GM21381 (cell line): ENCODE measurements at regions not wholly inside any gene's neighbourhood (a gene's known extent, or its start where the extent isn't known, plus 50 kb on each side); places are given as distances from the start of the nearest gene placed in this dataset.
A peak's percentile ranks its signal among the peaks of the same experiment; 100 is the strongest.

Source experiments
- ATAC-seq: cut with Tn5 transposase; IDR thresholded peaks from one replicate; pipeline ENCODE4 v1.9.1; 2021; ENCODE audit warnings: mild to moderate bottlenecking, moderate library complexity; ENCODE audit not compliant: unreplicated experiment

DNA sequence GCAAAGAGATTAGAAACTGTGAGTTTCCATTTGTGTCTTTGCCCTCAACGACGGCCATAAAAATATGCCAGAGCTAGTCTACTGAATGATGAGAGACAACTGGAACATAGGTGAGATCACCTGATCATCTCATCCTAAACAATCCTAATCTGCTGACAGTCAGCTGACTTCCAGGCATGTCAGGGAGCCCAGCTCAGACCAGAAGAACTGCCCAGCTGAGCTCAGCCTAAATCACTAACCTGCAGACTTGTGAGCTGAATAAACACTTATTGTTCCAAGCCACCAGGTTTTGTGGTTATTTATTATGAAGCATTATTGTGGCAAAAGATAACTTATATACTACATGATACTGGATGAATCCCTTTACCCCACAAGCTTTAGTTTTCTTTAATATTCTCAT is 118.9 kb upstream of the PLEKHG7 start:
- no peak for ATAC-seq

DNA sequence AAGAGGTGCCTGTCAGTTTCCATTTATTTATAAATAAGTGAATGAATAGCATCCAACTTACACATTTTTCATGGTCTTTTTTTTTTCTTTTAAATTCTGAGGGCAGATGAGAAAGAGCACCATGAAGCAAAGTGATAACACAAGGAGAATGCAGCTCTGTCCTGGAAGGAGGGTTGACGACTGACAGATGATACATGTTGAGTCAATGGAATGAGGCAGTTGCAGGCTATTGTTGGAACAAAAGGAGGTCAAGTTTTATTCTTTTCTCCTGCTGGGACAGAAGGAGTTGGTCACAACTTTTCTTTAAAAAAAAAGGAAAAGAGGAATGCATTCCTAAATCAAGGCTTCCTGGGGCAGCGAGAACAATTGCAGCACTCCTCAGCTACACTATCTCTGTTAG is 119.9 kb upstream of the PLEKHG7 start:
- ATAC-seq = no peak

DNA sequence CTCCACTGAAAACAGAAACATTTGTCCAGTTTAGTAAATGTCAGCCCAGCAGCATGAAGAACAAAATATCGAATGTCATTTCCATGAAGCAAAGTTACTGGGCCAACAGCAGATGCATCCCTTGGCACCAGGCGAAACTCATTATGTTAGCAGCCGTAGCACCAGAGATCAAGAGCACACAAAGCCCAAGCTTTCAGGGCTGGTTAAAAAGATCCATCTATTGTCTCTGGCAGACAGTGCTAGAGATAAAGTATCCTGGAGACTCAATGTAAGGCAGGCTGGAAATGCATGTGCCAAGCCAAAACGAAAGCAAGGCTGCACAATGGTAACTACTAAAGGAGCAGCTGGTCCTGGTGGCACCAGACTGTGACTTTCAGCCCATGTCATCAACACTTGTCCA is 120.3 kb upstream of the PLEKHG7 start:
- ATAC-seq = no peak

DNA sequence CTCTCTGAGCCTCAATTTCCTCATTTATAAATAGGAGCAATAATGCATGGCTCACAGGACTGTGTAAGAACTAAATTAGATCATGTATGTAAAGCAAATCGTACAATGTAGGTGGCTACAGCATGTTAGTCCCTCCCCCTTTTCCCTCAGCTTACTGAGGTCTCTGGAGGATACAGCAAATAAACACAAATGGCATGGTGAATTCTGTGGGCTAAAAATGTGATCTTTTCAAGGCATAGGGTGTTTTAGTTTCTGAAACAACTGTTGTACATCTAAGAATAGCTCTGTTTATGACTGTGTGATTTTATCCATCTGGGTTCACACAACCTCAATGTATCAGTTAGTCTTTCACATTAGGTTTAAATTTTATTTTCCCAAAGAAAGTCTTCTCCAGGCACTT is 121.2 kb upstream of the PLEKHG7 start:
- ATAC-seq = no peak

DNA sequence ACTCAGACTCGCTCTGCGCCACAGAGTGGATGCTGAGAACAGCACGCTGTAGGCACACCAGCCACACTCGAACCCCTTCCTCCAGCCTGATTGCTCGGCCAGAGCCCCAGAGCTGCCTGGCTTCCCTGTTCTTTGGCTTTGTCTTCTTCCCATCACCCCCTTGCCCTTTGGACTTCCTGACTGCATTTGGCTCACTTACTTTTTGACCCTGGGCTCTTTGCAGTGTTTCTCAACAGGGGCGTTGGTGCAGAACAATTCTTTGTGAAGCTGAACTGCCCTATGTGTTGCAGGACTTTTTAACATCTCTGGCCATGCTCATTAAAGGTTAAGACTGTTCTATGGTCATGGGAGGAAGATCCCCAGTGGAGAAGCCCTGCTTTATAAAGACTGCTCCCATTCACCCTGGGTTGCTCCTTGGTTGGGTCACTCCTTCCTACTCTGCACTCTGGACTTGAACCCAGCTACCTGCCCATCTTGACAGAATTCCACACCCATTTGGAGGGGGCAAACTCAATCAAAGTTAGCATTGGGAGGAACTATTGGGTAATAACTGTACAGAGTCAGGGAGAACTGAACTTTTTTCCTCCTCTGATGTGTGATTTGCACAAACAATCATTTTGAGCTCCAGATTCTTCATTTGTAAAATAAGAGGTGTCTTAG is 127.7 kb upstream of the PLEKHG7 start:
- no peak for ATAC-seq

DNA sequence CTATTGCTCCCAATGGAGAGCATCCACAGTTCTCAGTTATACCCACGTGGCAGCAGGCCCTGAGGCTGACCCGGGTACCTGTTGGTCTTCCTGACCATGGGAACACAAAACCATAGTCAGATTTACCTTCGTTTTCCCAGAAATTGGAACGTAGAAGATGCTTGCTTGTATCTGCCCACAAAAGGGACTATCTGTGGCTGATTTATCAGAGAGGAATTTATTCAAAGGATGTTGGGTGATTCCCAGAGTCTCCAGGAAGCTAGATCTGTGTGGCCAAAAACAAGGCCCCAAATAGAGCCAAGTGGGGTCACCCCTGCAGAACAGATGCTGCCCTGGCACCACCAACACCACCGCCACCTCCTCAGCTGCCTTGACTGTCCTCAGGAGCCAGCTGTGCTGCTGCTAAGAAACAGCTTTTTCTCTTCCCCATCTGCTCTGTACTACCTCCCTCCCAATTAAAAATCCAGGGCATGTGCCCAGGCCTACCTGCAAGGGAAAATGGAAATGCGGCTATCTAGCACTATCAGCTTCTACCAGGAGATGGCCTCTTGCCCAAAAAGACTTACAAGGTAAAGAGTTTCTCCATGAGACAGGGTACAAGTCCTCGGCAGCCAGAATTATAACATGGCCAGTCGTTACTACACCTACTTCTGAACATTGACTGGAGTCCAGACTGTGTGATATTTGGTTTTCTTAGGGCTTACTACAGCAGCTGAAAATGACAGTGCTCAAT is 128.6 kb upstream of the PLEKHG7 start:
- no peak for ATAC-seq

DNA sequence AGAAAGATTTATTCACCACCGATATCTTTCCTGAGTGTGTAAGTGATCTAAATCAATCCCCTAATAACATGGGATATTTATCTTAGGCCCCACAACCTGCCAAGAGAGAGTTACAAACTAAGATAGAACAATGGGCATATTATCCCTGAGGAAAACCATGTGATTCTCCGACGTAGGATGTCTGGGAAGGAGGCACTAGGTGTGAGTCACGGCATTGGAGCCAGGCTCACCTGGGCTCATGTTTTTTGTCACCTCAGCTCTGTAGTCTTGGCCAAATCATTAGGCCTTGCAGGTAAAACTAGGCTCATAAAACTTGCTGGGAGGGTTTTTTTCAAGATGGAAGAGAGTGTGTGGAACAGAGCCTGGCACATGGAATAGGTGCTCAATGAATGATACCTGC is 129.7 kb upstream of the PLEKHG7 start:
- no peak for ATAC-seq

DNA sequence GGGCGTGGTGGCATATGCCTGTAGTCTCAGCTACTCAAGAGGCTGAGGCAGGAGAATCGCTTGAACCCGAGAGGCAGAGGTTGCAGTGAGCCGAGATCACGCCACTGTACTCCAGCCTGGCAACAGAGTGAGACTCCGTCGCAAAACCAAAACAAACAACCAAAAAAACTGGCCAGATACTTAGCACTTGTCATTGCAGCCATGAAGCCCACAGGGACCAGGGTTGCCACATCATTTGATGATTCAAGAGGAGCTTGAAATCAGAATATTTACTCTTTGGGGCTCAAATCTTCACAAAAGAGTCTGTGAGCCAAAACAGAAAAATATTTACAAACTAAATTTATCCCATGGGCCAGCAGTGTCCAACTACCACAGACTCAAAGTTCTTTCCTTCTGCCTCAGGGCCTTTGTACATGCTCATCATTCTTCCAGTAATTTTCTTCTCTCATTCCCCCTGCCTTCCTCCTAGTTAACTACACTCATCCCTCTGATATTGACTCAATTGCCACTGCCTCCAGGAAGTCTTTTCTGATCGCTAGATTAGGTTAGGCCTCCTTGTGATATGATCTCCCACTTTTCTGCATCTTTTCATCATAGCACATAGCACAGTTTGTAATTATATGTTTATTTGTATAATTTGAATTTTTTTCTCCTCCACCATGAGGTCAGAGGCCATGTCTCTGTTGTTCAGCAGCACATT is 130.8 kb upstream of the PLEKHG7 start:
- no peak for ATAC-seq

DNA sequence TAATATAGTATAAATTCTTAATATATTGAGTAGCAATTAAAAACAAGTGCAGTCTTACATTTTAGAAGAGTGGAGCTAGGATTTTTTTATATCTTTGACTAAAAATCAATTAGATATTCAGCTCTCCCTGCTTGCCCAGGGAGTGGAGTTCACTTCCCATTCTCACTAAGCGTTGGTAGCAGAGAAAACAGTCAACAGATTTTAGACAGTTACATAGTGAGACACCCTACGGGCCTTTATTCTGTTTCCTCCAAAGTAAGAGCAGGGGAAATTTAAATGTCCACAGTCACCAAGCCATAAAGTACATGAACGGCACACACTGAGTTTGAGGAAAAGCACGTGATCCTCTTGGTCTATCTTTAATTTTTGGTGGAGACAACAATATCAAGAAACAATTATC is 131.6 kb upstream of the PLEKHG7 start:
- no peak for ATAC-seq

DNA sequence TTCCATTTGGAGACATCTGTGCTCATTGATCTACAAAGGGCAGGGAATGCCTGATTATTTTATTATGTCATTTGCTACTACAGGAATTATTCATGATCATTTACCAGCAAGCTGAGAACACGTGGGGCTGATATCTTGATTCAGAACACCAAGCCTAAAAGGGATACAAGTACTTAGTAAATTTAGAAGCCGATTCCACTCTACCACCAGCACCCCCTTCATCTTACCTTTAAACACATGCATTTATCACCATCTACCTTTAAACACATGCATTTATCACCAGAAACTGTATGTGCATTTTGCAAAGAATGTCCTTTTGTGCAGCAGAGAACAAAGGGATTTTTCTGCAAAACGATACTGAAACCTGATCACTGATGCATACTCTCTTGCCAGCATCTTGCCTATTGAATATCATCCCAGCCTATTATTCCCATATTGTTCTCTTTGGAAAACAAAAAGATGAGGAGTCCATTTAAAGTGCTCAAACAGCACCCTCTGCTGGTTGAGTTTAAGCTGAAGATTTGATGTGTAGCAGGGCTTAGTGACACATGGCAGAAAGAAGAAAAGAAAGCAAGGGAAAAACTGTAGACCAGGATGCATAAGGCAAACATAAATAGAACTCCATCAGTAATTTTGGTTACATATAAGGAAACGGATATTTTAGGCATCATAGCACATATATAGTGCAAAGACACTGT is 132.6 kb upstream of the PLEKHG7 start:
- peak; percentile 87 for ATAC-seq

DNA sequence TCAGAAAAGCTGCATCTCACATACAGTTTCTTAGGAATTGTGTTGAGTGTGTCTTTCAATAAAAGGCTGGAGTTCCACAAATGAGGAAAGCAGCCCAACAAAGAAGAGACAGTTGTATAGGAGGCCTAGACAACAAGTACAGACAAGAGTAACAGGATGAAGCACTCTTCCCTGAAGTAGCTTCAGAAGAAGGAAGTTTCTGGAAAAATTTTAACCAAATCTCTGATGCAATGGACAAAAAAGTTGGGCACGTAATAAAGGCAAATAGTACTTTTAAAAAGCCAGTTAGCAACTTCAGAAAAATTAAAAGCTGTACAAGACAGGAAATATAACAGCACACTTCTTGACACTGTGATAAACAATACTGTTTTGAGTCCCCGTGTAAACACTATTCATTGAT is 134.1 kb upstream of the PLEKHG7 start:
- no peak for ATAC-seq

DNA sequence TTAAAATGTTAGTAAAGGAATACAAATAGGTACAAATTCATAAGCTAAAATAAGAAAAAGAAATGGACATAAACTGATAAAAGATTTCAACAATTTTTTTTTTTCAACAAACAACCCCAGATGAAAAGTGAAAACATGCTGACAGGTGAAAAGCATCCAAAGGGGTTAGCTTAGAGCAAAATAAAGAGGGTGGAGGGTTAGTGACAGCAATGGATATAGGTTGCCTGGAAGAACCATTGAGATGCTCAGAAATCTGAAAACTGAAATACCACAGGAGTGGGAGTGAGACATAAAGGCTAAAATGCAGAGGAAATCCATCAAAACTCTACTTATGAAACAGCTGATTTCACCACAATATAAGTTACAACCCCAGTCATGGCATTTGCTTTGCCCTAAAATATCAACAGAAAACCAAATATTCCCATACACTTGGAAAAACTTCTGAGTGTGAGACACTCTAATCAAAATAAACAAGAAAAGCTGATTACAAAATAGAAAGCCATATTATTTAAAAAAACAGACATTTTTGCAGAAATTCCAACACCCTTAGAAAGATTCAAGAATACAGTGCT is 136.3 kb upstream of the PLEKHG7 start:
- no peak for ATAC-seq

DNA sequence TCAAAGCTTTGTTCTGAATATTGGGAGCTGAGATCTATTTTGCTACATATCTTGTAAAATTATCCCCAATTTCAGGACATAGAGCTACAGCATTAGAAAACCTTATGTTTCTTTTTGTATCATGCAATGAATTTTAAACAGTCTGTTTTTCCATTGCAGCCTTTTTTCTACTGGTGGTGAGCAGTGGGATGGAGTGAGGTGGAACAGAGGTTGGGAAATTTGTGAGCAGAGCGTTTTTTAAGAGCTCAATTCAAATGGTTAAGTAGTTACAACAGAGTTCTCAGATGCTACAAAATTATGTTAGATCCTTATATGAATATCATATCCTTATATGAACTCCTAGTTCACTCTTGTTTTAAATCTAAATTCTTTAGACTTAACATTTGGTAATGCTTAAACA is 139.0 kb upstream of the PLEKHG7 start:
- no peak for ATAC-seq

DNA sequence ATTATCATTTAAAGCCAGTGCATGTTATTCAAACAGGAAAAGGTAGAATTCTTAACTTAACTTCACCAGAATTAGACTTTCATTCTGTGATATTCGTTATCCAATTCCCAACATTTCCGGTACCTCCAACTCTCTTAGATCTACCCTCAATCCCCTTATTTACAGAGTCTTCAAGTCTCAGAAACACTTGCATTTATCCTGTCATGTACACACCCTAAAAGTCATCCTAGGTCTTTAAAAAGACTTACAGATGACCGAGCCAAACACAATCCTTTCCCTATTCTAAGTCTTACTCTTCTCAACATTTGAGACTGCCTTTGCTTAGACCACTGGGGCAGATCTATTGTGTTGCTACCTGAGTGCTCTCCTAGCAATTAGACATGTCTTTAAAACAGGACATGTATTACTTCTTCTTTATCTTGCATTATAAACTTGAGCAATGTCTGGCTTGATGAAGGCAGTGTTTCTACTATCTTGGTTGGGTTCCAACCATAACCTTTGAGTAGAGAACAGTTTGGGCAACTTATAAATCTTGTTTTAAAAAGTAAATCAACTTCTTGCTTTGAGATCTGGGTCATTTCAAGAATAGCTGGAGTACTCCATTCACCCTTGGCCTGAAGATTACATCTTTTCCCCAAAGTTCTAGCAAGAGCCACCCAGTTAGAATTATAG is 140.6 kb upstream of the PLEKHG7 start:
- ATAC-seq = no peak

DNA sequence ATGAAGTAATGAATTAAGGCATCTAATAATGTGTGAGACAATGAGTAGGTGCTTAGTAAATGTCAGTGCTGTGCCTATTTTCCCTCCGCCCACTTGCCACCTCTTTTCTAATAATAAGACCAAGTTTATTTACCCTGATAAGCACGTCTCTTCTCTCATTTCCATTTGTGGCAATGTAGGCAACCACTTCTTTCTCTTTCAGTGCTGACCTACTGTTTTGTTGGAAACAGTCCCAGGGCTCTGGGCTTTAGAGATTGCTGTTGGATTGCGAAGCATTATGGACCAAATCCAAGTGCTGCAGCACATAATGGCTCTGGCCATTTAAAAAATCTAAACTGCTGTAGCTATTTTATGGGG is 141.3 kb upstream of the PLEKHG7 start:
- ATAC-seq = no peak

DNA sequence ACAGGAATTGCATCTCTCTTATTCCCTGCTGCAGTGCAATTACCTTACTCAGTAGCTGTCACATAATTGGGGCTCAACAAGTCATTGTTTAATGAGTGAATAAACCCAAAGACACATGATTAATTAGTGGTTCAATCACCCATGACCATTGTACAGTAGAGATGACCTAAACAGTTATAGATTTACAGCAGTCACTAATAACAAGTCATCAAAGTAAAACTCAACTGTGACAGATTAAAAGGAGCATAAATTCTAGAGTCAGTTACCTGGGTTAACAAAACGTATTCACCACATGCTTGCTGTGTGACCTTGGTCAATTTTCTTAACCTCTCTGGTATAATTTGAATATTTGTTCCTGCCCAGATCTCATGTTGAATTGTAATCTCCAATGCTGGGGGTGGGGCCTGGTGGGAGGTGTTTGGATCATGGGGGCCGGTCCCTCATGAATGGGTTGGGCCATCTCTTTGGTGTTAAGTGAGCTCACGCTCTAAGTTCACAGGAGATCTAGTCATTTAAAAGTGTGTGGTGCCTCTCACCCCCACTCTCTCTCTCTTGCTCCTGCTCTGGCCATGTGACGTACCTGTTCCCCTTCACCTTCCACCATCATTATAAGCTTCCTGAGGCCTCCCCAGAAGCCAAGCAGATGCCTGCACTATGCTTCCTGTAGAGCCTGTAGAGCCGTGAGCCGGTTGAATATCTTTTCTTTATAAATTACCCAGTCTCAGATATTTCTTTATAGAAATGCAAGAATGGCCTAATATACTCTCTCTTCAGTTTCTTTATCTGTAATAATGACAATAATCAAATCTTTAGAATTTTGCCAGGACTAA is 141.9 kb upstream of the PLEKHG7 start:
- no peak for ATAC-seq

DNA sequence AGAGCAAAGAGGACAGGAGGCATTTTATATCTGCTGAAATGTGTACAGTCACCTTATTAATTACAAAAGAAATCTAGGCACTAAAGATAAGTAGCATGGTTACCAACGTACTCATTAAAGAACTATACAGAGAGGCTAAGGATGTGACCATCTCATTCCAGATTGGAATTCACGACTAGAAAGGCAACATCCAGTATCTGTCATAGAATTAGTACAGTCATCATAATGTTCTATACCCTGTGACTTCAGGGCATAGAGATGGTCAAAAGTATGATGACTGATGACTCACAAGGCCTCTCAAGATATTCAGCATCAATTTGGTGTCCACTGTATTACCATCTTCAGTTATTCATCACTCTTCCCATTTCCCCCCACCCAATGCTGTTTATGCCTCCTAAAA is 144.0 kb upstream of the PLEKHG7 start:
- no peak for ATAC-seq

DNA sequence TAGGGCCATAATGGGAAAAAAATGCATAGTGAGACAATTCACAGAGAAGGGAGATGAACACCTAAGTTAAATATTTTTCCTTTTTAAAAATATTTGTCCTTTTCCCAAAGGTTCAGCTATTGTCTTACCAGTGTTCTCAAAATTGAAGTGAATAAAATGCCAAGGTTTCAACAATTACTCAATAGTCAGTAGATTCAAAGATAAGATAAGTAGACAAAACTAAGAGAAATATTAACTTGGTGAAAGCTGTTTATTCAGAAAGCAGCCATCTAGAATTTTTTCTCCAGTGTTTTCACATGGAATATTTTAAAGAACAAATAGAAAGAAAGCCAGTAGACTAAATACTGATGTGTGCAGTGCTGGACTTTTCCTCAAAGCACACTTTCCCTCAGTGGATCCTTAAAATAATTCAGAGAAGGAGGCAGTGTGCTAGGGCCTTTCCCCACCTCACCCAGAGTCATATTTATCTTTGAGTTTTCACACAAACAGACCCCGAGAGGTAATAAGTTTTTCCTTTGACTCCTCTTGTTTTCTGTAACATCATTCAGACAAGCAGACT is 144.5 kb upstream of the PLEKHG7 start:
- ATAC-seq = no peak

DNA sequence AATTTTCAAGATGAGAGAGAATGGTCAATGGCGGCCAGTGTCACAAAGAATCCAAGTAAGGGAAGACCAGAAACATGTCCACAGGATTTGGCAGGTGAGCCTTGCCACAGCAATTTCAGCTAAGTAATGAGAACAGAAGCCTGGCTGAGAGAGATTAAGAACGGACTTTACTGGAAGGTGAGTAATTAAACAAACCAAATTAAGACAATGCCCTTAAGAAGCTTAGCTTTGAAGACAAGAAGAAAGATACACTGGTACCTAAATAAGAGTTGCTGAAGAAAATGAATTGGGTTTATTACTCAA is 145.4 kb upstream of the PLEKHG7 start:
- no peak for ATAC-seq
